Adrenal gland (tissue), 5 donors: ENCODE measurements at regions not wholly inside any gene's neighbourhood (a gene's known extent, or its start where the extent isn't known, plus 50 kb on each side); places are given as distances from the start of the nearest gene placed in this dataset.

Experiments used
- POLR2A ChIP-seq, 2 donors: fragments of 450-650 bp; IDR thresholded peaks; one replicate each; pipeline ENCODE4 v1.6.1; 2017; ENCODE audit warnings: antibody characterized with exemption in 2 of 2, mild to moderate bottlenecking in 2 of 2, moderate library complexity in 1 of 2
- TF ChIP-seq, protein P1 (sequence below), 6 experiments: fragments of 450-650 bp in 4 of 6; fragments of 200-600 bp in 2 of 6; sonication (generic) in 1 of 6; IDR thresholded peaks; 1 replicate in 5 of 6; 2 replicates in 1 of 6; pipeline versions ENCODE4 v1.5.1 to v1.8.0; 2016 to 2021; ENCODE audit warnings: antibody characterized with exemption in 6 of 6, mild to moderate bottlenecking in 2 of 6, moderate library complexity in 1 of 6
- donor health status: DM: no; HTN: no; CAD: no.

GRCh38 chr4:53744446-53745160, 153.3 kb upstream of the LNX1 start:
- TF ChIP-seq, protein P1, sequence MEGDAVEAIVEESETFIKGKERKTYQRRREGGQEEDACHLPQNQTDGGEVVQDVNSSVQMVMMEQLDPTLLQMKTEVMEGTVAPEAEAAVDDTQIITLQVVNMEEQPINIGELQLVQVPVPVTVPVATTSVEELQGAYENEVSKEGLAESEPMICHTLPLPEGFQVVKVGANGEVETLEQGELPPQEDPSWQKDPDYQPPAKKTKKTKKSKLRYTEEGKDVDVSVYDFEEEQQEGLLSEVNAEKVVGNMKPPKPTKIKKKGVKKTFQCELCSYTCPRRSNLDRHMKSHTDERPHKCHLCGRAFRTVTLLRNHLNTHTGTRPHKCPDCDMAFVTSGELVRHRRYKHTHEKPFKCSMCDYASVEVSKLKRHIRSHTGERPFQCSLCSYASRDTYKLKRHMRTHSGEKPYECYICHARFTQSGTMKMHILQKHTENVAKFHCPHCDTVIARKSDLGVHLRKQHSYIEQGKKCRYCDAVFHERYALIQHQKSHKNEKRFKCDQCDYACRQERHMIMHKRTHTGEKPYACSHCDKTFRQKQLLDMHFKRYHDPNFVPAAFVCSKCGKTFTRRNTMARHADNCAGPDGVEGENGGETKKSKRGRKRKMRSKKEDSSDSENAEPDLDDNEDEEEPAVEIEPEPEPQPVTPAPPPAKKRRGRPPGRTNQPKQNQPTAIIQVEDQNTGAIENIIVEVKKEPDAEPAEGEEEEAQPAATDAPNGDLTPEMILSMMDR (IDR thresholded peaks at IDR 0.05): no peak
- no peak for TF ChIP-seq POLR2A (IDR thresholded peaks at IDR 0.05)
